ENCODE measurements at regions not wholly inside any gene's neighbourhood (a gene's known extent, or its start where the extent isn't known, plus 50 kb on each side); places are given as distances from the start of the nearest gene placed in this dataset.

DNA sequence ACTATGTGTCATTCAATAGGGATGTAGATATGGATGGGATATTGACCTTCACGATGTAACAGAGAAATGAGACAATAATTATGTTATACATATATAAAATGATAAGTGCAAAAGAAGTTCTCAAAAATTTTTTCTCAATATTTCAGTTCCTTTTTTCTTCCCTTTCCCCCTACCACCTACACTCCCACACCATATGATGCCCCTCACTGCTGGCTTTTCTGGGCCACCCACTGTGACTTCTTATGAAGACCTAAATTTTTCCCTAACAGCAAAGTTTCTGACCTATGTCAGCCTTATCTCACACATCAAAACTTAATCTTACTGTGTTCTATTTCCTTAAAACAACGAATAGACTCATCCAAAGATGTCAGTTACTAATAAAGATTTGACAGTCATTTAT lies 89.9 kb upstream of the MYLIP start (continued):
- TF ChIP-seq IKZF1 (conservative IDR thresholded peaks at IDR 0.05) (peak; percentile 49; the same call in 1 of the 2 replicates), STAT3 (IDR thresholded peaks at IDR 0.05; ENCODE audit: low read depth, low read length) (no peak), RCOR1 (conservative IDR thresholded peaks at IDR 0.05; ENCODE audit: low read depth, low read length) (no peak), EP300 (IDR thresholded peaks at IDR 0.05; ENCODE audit: borderline replicate concordance in 1 of 2, control insufficient read depth in 1 of 2, low read depth in 2 of 2, low read length in 2 of 2) (no peak), TBL1XR1 (IDR thresholded peaks at IDR 0.05; ENCODE audit: low read depth, low read length) (no peak), ZNF384 (IDR thresholded peaks at IDR 0.05; ENCODE audit: borderline replicate concordance, low read depth, low read length) (no peak), KAT2A (conservative IDR thresholded peaks at IDR 0.05; ENCODE audit: control insufficient read depth, low read depth, low read length) (no peak), SMAD5 (IDR thresholded peaks at IDR 0.05; ENCODE audit: low read depth) (no peak), BCL11A (IDR thresholded peaks at IDR 0.05; ENCODE audit: low read depth, low read length) (no peak), RB1 (IDR thresholded peaks at IDR 0.05; ENCODE audit: borderline replicate concordance) (no peak), MXI1 (IDR thresholded peaks at IDR 0.05; ENCODE audit: low read depth, low read length) (no peak), ZSCAN29 (IDR thresholded peaks at IDR 0.05) (no peak), MEF2B (IDR thresholded peaks at IDR 0.05; ENCODE audit: partially characterized antibody, poor library complexity, severe bottlenecking) (no peak), ETV6 (conservative IDR thresholded peaks at IDR 0.05 in 1 of 2, IDR thresholded peaks at IDR 0.05 in 1 of 2; ENCODE audit: borderline replicate concordance in 1 of 2, low read depth in 1 of 2) (no peak), SIN3A (IDR thresholded peaks at IDR 0.05; ENCODE audit: low read depth, low read length) (no peak), ZNF24 (IDR thresholded peaks at IDR 0.05) (no peak), TAF1 (IDR thresholded peaks at IDR 0.05; ENCODE audit: borderline replicate concordance, low read depth, low read length) (no peak), SRF (IDR thresholded peaks at IDR 0.05; ENCODE audit: low read depth in 2 of 2, low read length in 2 of 2) (no peak), TCF3 (IDR thresholded peaks at IDR 0.05; ENCODE audit: borderline replicate concordance, insufficient read depth, low read depth, low read length) (no peak), NR2C1 (IDR thresholded peaks at IDR 0.05) (no peak), RAD51 (IDR thresholded peaks at IDR 0.05) (no peak), DPF2 (IDR thresholded peaks at IDR 0.05) (peak; percentile 21; the same call in 1 of the 2 replicates), NFYA (IDR thresholded peaks at IDR 0.05; ENCODE audit: borderline replicate concordance, low read depth, low read length) (no peak), ZNF622 (IDR thresholded peaks at IDR 0.05) (no peak), SREBF1 (IDR thresholded peaks at IDR 0.05; ENCODE audit: low read length) (no peak), EGR1 (IDR thresholded peaks at IDR 0.05; ENCODE audit: borderline replicate concordance in 1 of 2, low read depth in 2 of 2, low read length in 2 of 2) (no peak), CEBPB (IDR thresholded peaks at IDR 0.05; ENCODE audit: borderline replicate concordance in 1 of 2, low read depth in 2 of 2, low read length in 2 of 2) (no peak), FOXM1 (IDR thresholded peaks at IDR 0.05; ENCODE audit: low read depth, low read length) (no peak), SP1 (IDR thresholded peaks at IDR 0.05; ENCODE audit: low read depth, low read length) (no peak), CREM (IDR thresholded peaks at IDR 0.05; ENCODE audit: low read depth) (no peak), PML (IDR thresholded peaks at IDR 0.05; ENCODE audit: low read length) (no peak), ASH2L (IDR thresholded peaks at IDR 0.05; ENCODE audit: borderline replicate concordance, low read depth) (no peak), NR2F1 (conservative IDR thresholded peaks at IDR 0.05) (no peak; the same call in 1 of the 2 replicates)
- TF ChIP-seq, protein P1, sequence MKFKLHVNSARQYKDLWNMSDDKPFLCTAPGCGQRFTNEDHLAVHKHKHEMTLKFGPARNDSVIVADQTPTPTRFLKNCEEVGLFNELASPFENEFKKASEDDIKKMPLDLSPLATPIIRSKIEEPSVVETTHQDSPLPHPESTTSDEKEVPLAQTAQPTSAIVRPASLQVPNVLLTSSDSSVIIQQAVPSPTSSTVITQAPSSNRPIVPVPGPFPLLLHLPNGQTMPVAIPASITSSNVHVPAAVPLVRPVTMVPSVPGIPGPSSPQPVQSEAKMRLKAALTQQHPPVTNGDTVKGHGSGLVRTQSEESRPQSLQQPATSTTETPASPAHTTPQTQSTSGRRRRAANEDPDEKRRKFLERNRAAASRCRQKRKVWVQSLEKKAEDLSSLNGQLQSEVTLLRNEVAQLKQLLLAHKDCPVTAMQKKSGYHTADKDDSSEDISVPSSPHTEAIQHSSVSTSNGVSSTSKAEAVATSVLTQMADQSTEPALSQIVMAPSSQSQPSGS (IDR thresholded peaks at IDR 0.05; ENCODE audit: low read length) = no peak
- TF ChIP-seq, protein P2, sequence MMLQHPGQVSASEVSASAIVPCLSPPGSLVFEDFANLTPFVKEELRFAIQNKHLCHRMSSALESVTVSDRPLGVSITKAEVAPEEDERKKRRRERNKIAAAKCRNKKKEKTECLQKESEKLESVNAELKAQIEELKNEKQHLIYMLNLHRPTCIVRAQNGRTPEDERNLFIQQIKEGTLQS (IDR thresholded peaks at IDR 0.05; ENCODE audit: borderline replicate concordance, extremely low read depth, low read depth, low read length) = no peak

All from GM12878 (cell line).